Left lung (tissue), 4 donors: ENCODE measurements at regions not wholly inside any gene's neighbourhood (a gene's known extent, or its start where the extent isn't known, plus 50 kb on each side); places are given as distances from the start of the nearest gene placed in this dataset.

Experiments used
- ATAC-seq: fragments of 200-7000 bp; cut with Tn5 transposase; one replicate; pipeline ENCODE4 v1.9.1; 2020; ENCODE audit warnings: moderate library complexity
- DNase-seq, 4 donors: peaks; one replicate each; pipeline ENCODE4 v3.0.0-alpha.2; 2013 to 2020
- H3K27ac ChIP-seq, 2 donors: fragments of 200-600 bp; sonication (generic) in 1 of 2; one replicate each; pipeline versions ENCODE4 v1.5.0 to v1.8.0; 2020 to 2021
- H3K27me3 ChIP-seq, 2 donors: fragments of 200-600 bp; sonication (generic) in 1 of 2; one replicate each; pipeline versions ENCODE4 v1.5.0 to v1.8.0; 2020 to 2021
- H3K36me3 ChIP-seq, 2 donors: fragments of 200-600 bp; sonication (generic) in 1 of 2; one replicate each; pipeline versions ENCODE4 v1.5.0 to v1.8.0; 2020 to 2021
- H3K4me1 ChIP-seq, 2 donors: fragments of 200-600 bp; one replicate each; pipeline ENCODE4 v1.8.0; 2021
- H3K4me3 ChIP-seq, 2 donors: fragments of 200-600 bp; sonication (generic) in 1 of 2; one replicate each; pipeline versions ENCODE4 v1.5.0 to v1.8.0; 2020 to 2021; ENCODE audit warnings: mild to moderate bottlenecking in 1 of 2
- H3K9me3 ChIP-seq, 2 donors: fragments of 200-600 bp; sonication (generic) in 1 of 2; one replicate each; pipeline versions ENCODE4 v1.5.0 to v1.8.0; 2020 to 2021
- intact Hi-C, 2 donors: fragments of 100-400 bp; cut with DNase I; formaldehyde crosslinking; loops; one replicate each; pipeline versions ENCODE4 v1.11.2 to v1.14.2; 2022
- TF ChIP-seq, protein P1 (sequence below), 2 donors: fragments of 200-600 bp; sonication (generic) in 1 of 2; IDR thresholded peaks; one replicate each; pipeline versions ENCODE4 v1.5.0 to v1.8.0; 2021; ENCODE audit warnings: antibody characterized with exemption in 2 of 2
- donor health status: DM: no; HTN: yes; CAD: no.
- donor health status: DM: no; HTN: no; CAD: no.

- ATAC-seq (no peak), DNase-seq (no peak)
- H3K4me1 ChIP-seq: no peaks in the 10 kb centered on the region
- no peak overlapping the region for H3K4me3 ChIP-seq
- TF ChIP-seq, protein P1, sequence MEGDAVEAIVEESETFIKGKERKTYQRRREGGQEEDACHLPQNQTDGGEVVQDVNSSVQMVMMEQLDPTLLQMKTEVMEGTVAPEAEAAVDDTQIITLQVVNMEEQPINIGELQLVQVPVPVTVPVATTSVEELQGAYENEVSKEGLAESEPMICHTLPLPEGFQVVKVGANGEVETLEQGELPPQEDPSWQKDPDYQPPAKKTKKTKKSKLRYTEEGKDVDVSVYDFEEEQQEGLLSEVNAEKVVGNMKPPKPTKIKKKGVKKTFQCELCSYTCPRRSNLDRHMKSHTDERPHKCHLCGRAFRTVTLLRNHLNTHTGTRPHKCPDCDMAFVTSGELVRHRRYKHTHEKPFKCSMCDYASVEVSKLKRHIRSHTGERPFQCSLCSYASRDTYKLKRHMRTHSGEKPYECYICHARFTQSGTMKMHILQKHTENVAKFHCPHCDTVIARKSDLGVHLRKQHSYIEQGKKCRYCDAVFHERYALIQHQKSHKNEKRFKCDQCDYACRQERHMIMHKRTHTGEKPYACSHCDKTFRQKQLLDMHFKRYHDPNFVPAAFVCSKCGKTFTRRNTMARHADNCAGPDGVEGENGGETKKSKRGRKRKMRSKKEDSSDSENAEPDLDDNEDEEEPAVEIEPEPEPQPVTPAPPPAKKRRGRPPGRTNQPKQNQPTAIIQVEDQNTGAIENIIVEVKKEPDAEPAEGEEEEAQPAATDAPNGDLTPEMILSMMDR (IDR thresholded peaks at IDR 0.05): no peak
- no peaks in the 10 kb centered on the region for H3K36me3 ChIP-seq
- intact Hi-C loops: no loop called here
- H3K27ac ChIP-seq: no peak overlapping the region
- no peaks in the 10 kb centered on the region for H3K9me3 ChIP-seq
- no peaks in the 10 kb centered on the region for H3K27me3 ChIP-seq
Observed at GRCh38 chr1:87598429-87598828, 269.7 kb downstream of the LMO4 start.

DNA sequence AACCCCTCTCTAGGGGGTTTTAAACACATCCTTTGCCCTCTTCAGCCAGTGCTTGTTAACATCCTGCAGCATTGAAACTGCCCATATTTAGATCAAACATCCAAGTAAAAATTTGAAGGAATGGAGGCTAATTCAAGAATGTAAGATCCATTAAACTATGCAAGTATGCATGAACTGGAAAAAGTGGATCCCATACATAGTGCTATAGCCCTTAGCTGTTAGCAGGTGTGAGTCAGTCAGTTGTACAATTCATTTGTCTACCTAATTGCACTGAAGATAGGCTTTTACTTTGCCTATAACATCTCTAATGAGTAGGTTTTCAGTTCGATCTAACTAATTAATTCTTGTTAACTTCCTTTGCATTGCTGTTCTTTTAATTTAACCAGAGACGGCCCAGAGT is 270.9 kb downstream of the LMO4 start:
- Histone ChIP-seq H3K9me3 (no peaks in the 10 kb centered on the region), H3K4me3 (no peak overlapping the region), H3K27me3 (no peaks in the 10 kb centered on the region), H3K27ac (no peak overlapping the region), H3K4me1 (no peaks in the 10 kb centered on the region), H3K36me3 (no peaks in the 10 kb centered on the region)
- TF ChIP-seq, protein P1 (IDR thresholded peaks at IDR 0.05): no peak
- DNase-seq (no peak), ATAC-seq (no peak)
- intact Hi-C loops: no loop called here

DNA sequence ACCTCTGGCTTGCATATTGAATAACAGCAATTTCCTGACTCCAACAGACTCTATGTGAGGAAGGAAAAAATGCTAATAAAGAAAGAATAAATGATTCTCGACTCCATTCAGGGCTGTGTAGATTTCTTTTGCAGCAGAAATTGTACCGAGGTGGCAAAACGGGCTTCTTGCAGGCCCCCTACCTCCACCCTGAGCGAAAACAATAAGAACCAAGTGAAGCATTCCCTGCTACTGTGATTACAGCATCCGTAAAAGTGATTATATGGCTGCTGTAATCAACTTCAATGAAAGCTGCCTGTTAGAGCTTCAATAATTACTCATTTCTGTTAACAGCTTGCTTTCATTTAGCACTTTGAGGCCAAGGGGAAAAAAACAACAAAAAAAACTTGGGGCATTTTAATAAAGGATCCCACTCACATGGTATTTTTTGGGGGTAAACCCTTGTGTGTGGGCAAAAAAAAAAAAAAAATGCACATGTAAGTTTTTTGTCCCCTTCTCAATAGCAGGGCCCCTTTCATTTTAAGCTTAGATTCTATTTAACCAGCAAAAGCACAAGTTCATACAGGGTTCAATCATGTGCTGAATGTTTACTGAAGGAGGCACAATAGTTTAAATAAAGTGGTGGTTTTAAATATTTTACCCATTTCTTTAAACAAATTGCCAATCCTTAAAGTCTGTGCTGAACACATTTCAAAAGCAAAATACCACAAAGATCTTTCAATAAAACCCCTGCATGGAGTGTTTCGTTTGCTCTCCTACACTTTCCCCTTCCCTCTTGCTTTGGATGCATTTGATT is 271.6 kb downstream of the LMO4 start:
- no peak for ATAC-seq

DNA sequence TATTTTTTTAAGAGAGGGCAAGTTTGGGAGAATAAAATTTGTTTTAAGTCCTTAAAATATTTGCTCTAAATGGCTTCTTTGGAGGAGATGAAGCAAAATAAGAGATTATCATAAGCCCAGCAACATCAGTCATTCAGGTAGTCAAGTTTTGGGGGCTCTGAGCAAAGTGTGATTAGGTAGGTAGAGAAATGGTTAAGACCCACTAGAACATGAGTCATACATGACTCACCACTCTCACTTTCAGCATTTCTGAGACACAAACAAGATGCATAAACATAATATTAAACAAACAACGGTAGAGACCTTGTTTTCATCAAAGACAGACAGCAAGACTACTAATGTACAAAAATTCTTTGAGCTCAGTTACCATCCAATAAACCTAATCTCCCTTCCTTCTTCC is 272.2 kb downstream of the LMO4 start:
- intact Hi-C loops: no loop called here
- ATAC-seq: no peak
- Histone ChIP-seq H3K27me3 (no peaks in the 10 kb centered on the region), H3K4me3 (no peak overlapping the region), H3K36me3 (no peaks in the 10 kb centered on the region), H3K27ac (no peak overlapping the region), H3K4me1 (no peaks in the 10 kb centered on the region), H3K9me3 (peaks cover 0 to 4% of the 10 kb centered on the region in 2 donors)
- TF ChIP-seq, protein P1 (IDR thresholded peaks at IDR 0.05): no peak
- DNase-seq: no peak

More for the DNA sequence above, 271.6 kb downstream of the LMO4 start:
- intact Hi-C loops: no loop called here
- H3K27ac ChIP-seq: no peak overlapping the region
- H3K4me3 ChIP-seq: no peak overlapping the region
- H3K9me3 ChIP-seq: no peaks in the 10 kb centered on the region
- H3K4me1 ChIP-seq: no peaks in the 10 kb centered on the region
- H3K36me3 ChIP-seq: no peaks in the 10 kb centered on the region
- H3K27me3 ChIP-seq: no peaks in the 10 kb centered on the region
- no peak for DNase-seq
- TF ChIP-seq, protein P1 (IDR thresholded peaks at IDR 0.05): no peak

- TF ChIP-seq, protein P1 (IDR thresholded peaks at IDR 0.05): no peak
- no peak overlapping the region for H3K27ac ChIP-seq
- ATAC-seq: no peak
- H3K4me1 ChIP-seq: no peaks in the 10 kb centered on the region
- no peaks in the 10 kb centered on the region for H3K27me3 ChIP-seq
- intact Hi-C loops: no loop called here
- H3K4me3 ChIP-seq: no peak overlapping the region
- H3K9me3 ChIP-seq: peaks cover 0 to 4% of the 10 kb centered on the region in 2 donors
- no peaks in the 10 kb centered on the region for H3K36me3 ChIP-seq
- no peak for DNase-seq
Observed at GRCh38 chr1:87603626-87604025, 274.9 kb downstream of the LMO4 start.
